Activated T-helper 1 cell treated with anti-CD3 and anti-CD28 coated beads, Interleukin-12 subunit alpha, Interleukin-12 subunit beta, Interleukin-2, Interleukin-4 antibody, amounts not matched to agents 30 ng/mL and 10 ng/mL and 1 ng/mL, durations not matched to agents 14 hours and 24 hours and 36 hours (primary cell): ENCODE measurements at regions not wholly inside any gene's neighbourhood (a gene's known extent, or its start where the extent isn't known, plus 50 kb on each side); places are given as distances from the start of the nearest gene placed in this dataset.

Experiments used
- DNase-seq: peaks from one replicate; pipeline ENCODE4 v3.0.0; 2021; ENCODE audit warnings: low spot score
- H3K27ac Mint-ChIP-seq: one replicate; pipeline ENCODE4 v1.8.0; 2021; ENCODE audit warnings: mild to moderate bottlenecking, mixed read lengths
- H3K27me3 Mint-ChIP-seq: one replicate; pipeline ENCODE4 v1.8.0; 2022; ENCODE audit warnings: mild to moderate bottlenecking, moderate library complexity, mixed read lengths; ENCODE audit not compliant: insufficient read depth
- H3K36me3 Mint-ChIP-seq: one replicate; pipeline ENCODE4 v1.8.0; 2021; ENCODE audit warnings: low read depth, mixed read lengths
- H3K4me1 Mint-ChIP-seq: one replicate; pipeline ENCODE4 v1.8.0; 2021; ENCODE audit warnings: low read depth, mixed read lengths
- H3K4me3 Mint-ChIP-seq: one replicate; pipeline ENCODE4 v1.8.0; 2021; ENCODE audit warnings: mild to moderate bottlenecking, moderate library complexity, mixed read lengths
- H3K9me3 Mint-ChIP-seq: one replicate; pipeline ENCODE4 v1.8.0; 2021; ENCODE audit warnings: mixed read lengths
- intact Hi-C: fragments of 100-400 bp; cut with micrococcal nuclease; formaldehyde crosslinking; loops from one replicate; pipeline ENCODE4 v1.15.1; 2024

GRCh38 chr15:95279277-95280019 lies 1048.1 kb downstream of the MCTP2 start:
- H3K36me3 Mint-ChIP-seq: peaks cover 4% of the 10 kb centered on the region
- intact Hi-C loops: loop anchor here (10.0 kb wide), 6 partner anchors 555 to 1105 kb away; no protein-coding TSS in a partner anchor
- H3K9me3 Mint-ChIP-seq: peaks cover 11% of the 10 kb centered on the region

DNA sequence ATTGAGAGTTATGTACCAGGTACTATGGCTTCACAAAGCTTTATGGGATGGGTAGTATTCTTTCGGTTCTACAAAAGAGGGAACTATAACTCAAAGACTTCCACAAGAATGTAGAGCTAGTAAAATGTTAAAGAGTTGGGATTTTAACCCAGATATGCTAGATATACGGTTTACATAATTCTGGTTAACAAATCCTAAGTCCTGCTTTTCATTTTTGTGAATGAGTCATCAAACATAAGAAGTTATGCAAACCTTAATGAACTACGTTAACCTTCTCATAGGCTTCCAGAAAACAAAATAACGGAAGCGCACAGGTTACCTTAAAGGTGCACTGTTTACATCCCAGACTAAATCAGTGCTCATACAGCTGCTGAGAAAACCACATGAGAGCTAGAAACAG lies 1049.3 kb downstream of the MCTP2 start:
- intact Hi-C loops: loop anchor here (10.0 kb wide), 6 partner anchors 554 to 1106 kb away; no protein-coding TSS in a partner anchor
- Mint-ChIP-seq H3K9me3 (peaks cover 8% of the 10 kb centered on the region), H3K4me1 (peaks cover 35% of the 10 kb centered on the region), H3K27ac (no peak overlapping the region), H3K4me3 (no peak overlapping the region), H3K36me3 (peaks cover 1% of the 10 kb centered on the region), H3K27me3 (peaks cover 23% of the 10 kb centered on the region)
- DNase-seq: no peak

More at GRCh38 chr15:95279277-95280019, 1048.1 kb downstream of the MCTP2 start:
- Mint-ChIP-seq H3K4me1 (peaks cover 22% of the 10 kb centered on the region), H3K4me3 (no peak overlapping the region), H3K27me3 (peaks cover 29% of the 10 kb centered on the region), H3K27ac (no peak overlapping the region)
- no peak for DNase-seq

- H3K4me1 Mint-ChIP-seq: peaks cover 42% of the 10 kb centered on the region
- H3K36me3 Mint-ChIP-seq: peaks cover 1% of the 10 kb centered on the region
- no peak for DNase-seq
- no peak overlapping the region for H3K4me3 Mint-ChIP-seq
- no peak overlapping the region for H3K27ac Mint-ChIP-seq
- peaks cover 21% of the 10 kb centered on the region for H3K27me3 Mint-ChIP-seq
- H3K9me3 Mint-ChIP-seq: peaks cover 8% of the 10 kb centered on the region
- intact Hi-C loops: loop anchor here (10.0 kb wide), 6 partner anchors 553 to 1107 kb away; no protein-coding TSS in a partner anchor
Measured at GRCh38 chr15:95281470-95281869, 1049.0 kb upstream of the NR2F2 start.

GRCh38 chr15:95284492-95284891 lies 1046.0 kb upstream of the NR2F2 start:
- intact Hi-C loops: loop anchor here (1.0 to 10.0 kb wide), 8 partner anchors 26 to 1110 kb away; no protein-coding TSS in a partner anchor
- peaks cover 14% of the 10 kb centered on the region for H3K27me3 Mint-ChIP-seq
- DNase-seq: no peak
- H3K4me1 Mint-ChIP-seq: peaks cover 73% of the 10 kb centered on the region
- peaks cover 4% of the 10 kb centered on the region for H3K36me3 Mint-ChIP-seq
- peak overlapping the region; percentile 90 for H3K27ac Mint-ChIP-seq
- peak overlapping the region; percentile 52 for H3K4me3 Mint-ChIP-seq
- H3K9me3 Mint-ChIP-seq: peaks cover 8% of the 10 kb centered on the region

DNA sequence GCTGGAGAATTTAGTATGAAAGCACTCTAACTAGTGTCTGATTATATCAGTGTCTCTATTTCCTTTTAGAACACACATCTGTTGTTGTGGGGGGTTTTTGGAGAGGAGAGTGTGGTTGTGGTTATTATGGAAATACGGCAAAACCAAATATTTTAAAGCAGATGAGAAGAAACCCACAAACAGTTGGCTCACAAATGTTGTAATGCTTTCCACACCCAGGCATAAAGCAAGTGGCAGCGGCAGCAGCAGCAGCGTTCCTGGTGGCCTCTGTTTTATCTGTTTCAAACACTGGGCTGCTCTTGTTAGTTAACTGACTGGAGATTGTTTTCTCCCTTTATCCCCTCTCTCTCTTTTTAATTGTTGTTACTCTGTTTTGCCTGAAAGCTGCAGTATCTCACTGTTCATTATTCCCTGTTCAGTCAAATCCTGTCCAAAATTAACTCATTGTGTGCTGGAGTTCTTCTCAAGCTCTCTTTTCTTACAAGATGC lies 1045.5 kb upstream of the NR2F2 start:
- Mint-ChIP-seq H3K9me3 (peaks cover 8% of the 10 kb centered on the region), H3K4me3 (peak overlapping the region; percentile 52), H3K27ac (peak overlapping the region; percentile 90), H3K4me1 (peaks cover 77% of the 10 kb centered on the region), H3K27me3 (peaks cover 15% of the 10 kb centered on the region), H3K36me3 (peaks cover 4% of the 10 kb centered on the region)
- DNase-seq: peak; percentile 53
- intact Hi-C loops: loop anchor here (1.0 to 10.0 kb wide), 12 partner anchors 16 to 1110 kb away; no protein-coding TSS in a partner anchor

- no peak for DNase-seq
- peaks cover 8% of the 10 kb centered on the region for H3K9me3 Mint-ChIP-seq
- H3K4me1 Mint-ChIP-seq: peaks cover 78% of the 10 kb centered on the region
- H3K36me3 Mint-ChIP-seq: peaks cover 4% of the 10 kb centered on the region
- H3K4me3 Mint-ChIP-seq: no peak overlapping the region
- intact Hi-C loops: loop anchor here (10.0 kb wide), 6 partner anchors 548 to 1112 kb away; no protein-coding TSS in a partner anchor
- H3K27ac Mint-ChIP-seq: no peak overlapping the region
- H3K27me3 Mint-ChIP-seq: peaks cover 15% of the 10 kb centered on the region
Measured at GRCh38 chr15:95286352-95286880, 1044.1 kb upstream of the NR2F2 start.

- no peak overlapping the region for H3K4me3 Mint-ChIP-seq
- H3K27me3 Mint-ChIP-seq: peaks cover 19% of the 10 kb centered on the region
- no peak for DNase-seq
- H3K4me1 Mint-ChIP-seq: peaks cover 83% of the 10 kb centered on the region
- H3K36me3 Mint-ChIP-seq: peaks cover 4% of the 10 kb centered on the region
- no peak overlapping the region for H3K27ac Mint-ChIP-seq
- peaks cover 8% of the 10 kb centered on the region for H3K9me3 Mint-ChIP-seq
- intact Hi-C loops: loop anchor here (10.0 kb wide), 6 partner anchors 547 to 1113 kb away; no protein-coding TSS in a partner anchor
Measured at GRCh38 chr15:95287720-95288103, 1042.8 kb upstream of the NR2F2 start.

GRCh38 chr15:95288626-95289025 lies 1041.9 kb upstream of the NR2F2 start:
- no peak for DNase-seq
- peaks cover 26% of the 10 kb centered on the region for H3K27me3 Mint-ChIP-seq
- intact Hi-C loops: loop anchor here (10.0 kb wide), 6 partner anchors 546 to 1114 kb away; no protein-coding TSS in a partner anchor

DNA sequence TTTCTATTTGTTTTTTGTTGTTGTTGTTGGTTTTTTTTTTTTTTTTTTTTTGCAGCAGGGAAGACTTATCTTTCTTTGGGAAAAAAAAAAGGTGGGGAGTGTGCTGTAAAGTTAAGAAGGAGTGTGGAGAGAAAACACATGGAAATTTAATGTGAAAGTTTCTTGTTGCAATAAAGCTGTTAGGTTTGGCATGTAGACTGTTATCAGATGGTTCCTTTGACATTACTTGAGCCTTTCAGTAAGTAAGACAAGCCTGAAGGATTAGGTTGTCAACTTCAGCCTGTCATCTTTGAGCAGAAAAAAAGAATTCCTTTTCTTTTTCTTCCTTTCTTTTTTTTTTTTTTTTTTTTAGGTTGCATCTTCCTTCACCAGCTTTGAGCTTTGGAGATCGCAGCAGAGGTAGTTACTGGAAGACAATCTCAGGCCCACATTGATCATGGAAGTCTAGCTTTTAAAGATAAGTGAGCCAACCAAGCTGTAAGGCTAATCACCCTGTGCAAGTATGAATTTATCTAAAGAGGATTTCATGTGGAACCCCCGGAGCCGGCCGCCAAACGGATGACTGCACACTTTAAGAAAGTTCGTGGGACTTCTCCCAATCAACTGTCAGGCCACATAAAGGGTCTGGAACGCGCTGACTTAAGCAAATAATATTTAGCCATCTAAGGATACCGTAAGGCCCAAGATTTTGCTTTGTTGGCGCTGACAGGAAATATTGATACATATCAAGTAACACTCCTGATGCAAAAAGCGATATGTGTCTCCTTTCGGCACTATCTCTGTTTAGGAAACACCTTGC lies 1040.1 kb upstream of the NR2F2 start:
- H3K36me3 Mint-ChIP-seq: peaks cover 4% of the 10 kb centered on the region
- intact Hi-C loops: loop anchor here (5.0 kb wide), 1 partner anchor 618 kb away; no protein-coding TSS in a partner anchor

More at GRCh38 chr15:95288626-95289025, 1041.9 kb upstream of the NR2F2 start:
- peaks cover under 1% of the 10 kb centered on the region for H3K9me3 Mint-ChIP-seq
- H3K36me3 Mint-ChIP-seq: peaks cover 4% of the 10 kb centered on the region
- H3K4me1 Mint-ChIP-seq: peaks cover 75% of the 10 kb centered on the region
- H3K4me3 Mint-ChIP-seq: no peak overlapping the region
- H3K27ac Mint-ChIP-seq: no peak overlapping the region

DNA sequence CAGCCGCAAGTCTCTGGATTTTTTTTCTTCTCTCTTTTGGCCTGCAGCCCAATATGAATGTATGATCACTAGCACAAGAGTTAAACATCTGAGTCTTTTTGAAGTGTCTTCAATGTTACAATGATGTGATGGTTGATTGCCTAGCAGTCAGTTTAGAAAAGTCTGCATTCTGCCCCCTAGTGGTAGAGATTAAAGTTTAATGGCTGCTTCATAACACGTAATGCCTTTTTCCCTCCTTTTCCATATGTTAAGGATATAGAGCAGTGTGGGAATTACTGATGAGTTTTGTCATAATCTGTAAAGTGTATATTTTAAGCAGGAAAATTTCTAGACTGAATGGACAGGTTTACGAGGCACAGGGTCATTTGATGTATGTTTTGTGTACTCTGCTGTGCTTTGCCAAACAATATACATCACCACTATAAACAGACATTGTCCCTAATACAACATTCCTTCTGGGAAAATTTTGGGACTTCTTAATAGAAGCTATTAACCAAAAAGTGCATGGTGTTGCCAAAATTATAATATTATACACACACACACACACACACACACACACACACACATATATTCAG lies 1038.5 kb upstream of the NR2F2 start:
- no peak overlapping the region for H3K27ac Mint-ChIP-seq
- H3K9me3 Mint-ChIP-seq: no peaks in the 10 kb centered on the region
- peaks cover 7% of the 10 kb centered on the region for H3K36me3 Mint-ChIP-seq
- peaks cover 40% of the 10 kb centered on the region for H3K27me3 Mint-ChIP-seq
- no peak overlapping the region for H3K4me3 Mint-ChIP-seq
- no peak for DNase-seq
- intact Hi-C loops: loop anchor here (1.0 to 5.0 kb wide), 3 partner anchors 33 to 710 kb away; no protein-coding TSS in a partner anchor
- H3K4me1 Mint-ChIP-seq: peaks cover 47% of the 10 kb centered on the region

More for the DNA sequence above, 1040.1 kb upstream of the NR2F2 start:
- no peaks in the 10 kb centered on the region for H3K9me3 Mint-ChIP-seq
- H3K27me3 Mint-ChIP-seq: peaks cover 30% of the 10 kb centered on the region
- DNase-seq: no peak
- peaks cover 59% of the 10 kb centered on the region for H3K4me1 Mint-ChIP-seq
- no peak overlapping the region for H3K27ac Mint-ChIP-seq
- no peak overlapping the region for H3K4me3 Mint-ChIP-seq

DNA sequence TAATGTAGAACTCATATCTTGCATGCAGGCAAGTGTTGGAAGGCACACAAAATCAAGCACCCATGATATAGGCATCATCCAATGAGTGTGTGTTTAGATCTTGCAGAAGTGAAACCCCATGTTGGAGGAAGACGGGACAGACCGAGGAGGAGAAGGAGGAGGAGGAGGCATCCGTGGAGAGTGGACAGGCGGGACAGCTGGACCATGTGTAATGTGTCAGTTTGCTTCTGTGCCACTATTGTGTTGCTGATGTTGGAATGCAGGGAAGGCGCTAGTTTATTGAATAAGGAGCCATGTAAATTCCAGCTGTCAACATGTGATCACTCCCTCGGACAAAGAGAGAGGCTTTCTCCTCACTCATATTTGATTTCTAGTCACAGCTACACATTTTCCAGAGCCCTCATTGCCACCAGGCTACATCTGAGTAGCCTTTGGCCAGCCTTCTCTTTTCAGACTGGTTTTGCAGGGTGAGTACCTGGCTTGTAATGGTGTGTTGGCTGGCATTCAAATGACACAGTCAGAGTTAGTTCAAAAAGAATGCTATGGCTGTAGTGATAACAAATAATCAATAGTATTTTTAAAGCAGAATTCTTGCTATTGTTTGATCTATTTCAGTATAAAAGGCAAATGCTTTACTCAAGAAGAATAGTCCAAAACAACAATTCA lies 1037.6 kb upstream of the NR2F2 start:
- H3K27me3 Mint-ChIP-seq: peaks cover 44% of the 10 kb centered on the region
- no peaks in the 10 kb centered on the region for H3K9me3 Mint-ChIP-seq
- intact Hi-C loops: loop anchor here (1.0 to 5.0 kb wide), 3 partner anchors 34 to 711 kb away; no protein-coding TSS in a partner anchor
- H3K4me3 Mint-ChIP-seq: no peak overlapping the region
- H3K27ac Mint-ChIP-seq: no peak overlapping the region
- no peak for DNase-seq
- peaks cover 45% of the 10 kb centered on the region for H3K4me1 Mint-ChIP-seq
- peaks cover 7% of the 10 kb centered on the region for H3K36me3 Mint-ChIP-seq
